HG03175 (cell line): ENCODE measurements at regions not wholly inside any gene's neighbourhood (a gene's known extent, or its start where the extent isn't known, plus 50 kb on each side); places are given as distances from the start of the nearest gene placed in this dataset.
"Not testable (repeated sequence)": the region's sequence is repeated elsewhere in the genome, so short reads cannot be mapped to it uniquely, and the experiment has no call there.

Source experiments
- ATAC-seq: cut with Tn5 transposase; IDR thresholded peaks from one replicate; pipeline ENCODE4 v1.9.1; 2021; ENCODE audit warnings: mild to moderate bottlenecking, moderate library complexity; ENCODE audit not compliant: unreplicated experiment

- no peak for ATAC-seq
Measured at GRCh38 chr1:41994195-41994894, 75.6 kb upstream of the HIVEP3 start.

GRCh38 chr1:41983451-41983850, 64.7 kb upstream of the HIVEP3 start:
- no peak for ATAC-seq

DNA sequence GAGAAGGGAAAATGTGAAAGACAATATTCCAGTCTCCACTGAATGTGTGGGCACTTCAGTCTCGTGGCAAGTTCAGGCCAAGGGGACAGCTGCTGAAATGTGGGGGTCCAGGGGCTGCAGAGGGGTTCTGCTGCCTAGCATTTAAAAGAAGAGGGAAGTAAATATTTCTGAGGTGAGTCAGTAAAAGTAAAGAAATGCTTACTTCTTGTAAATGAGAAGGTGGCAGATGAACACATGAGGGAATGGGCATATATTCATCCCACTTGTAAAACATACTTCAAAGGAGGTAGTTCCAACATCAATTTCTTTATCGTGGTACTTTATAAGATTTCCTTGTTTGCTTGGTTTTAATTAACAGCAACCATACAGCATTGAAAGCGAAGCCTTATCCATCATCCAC, 63.1 kb upstream of the HIVEP3 start:
- ATAC-seq = no peak

- no peak for ATAC-seq
Measured at GRCh38 chr1:41980827-41981653, 62.3 kb upstream of the HIVEP3 start.

- ATAC-seq = no peak
Measured at GRCh38 chr1:41978986-41979385, 60.3 kb upstream of the HIVEP3 start.

DNA sequence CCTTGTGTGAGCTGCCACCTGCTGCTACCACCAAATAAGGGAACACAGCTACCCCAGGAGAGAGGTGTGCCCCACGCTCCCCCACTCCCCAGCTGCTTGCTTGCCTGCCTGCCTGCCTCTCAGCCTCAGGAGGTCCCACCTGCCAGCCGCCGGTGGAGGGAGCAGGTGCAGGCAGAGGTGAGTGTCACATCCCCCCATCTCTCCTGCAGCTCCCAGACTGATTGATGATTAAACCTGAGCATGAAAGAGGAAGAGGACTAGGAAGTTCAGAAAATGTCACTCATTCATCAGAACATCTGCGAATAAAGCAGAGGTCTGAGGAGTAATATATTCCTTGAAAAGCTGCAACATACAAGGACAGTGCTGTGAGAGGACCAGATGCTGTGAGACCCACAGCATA, 58.6 kb upstream of the HIVEP3 start:
- no peak for ATAC-seq

GRCh38 chr1:41976671-41977070, 57.9 kb upstream of the HIVEP3 start:
- no peak for ATAC-seq

GRCh38 chr1:41975850-41976569, 57.3 kb upstream of the HIVEP3 start:
- no peak for ATAC-seq

DNA sequence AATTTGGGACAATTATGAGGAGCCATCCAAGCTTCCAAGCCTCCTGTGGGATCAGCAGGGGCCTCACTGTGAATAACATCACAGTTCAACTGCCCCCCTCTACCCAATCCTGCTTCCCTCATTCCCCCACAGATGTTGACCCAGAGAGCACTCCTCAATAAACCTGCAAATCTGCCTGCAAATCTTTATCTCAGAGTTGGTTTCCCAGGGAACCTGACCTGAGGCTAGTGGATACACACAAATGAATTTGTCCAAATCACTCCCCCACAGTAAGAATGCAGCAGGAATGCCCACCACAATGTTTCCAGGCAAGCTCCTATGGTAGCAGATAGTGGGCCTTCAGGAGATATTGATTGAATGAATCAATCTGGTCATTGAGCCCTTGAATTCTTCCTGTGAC, 56.4 kb upstream of the HIVEP3 start:
- no peak for ATAC-seq

DNA sequence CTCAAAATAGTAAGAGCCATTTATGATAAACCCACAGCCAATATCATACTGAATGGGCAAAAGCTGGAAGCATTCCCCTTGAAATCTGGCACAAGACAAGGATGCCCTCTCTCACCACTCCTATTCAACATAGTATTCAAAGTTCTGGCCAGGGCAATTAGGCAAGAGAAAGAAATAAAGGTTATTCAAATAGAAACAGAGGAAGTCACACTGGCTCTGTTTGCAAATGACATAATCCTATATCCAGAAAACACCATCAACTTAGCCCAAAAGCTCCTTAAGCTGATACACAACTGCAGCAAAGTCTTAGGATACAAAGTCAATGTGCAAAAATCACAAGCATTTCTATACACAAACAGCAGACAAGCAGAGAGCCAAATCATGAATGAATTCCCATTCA, 49.8 kb upstream of the HIVEP3 start:
- not testable (repeated sequence) for ATAC-seq
